ENCODE measurements at regions not wholly inside any gene's neighbourhood (a gene's known extent, or its start where the extent isn't known, plus 50 kb on each side); places are given as distances from the start of the nearest gene placed in this dataset.

DNA sequence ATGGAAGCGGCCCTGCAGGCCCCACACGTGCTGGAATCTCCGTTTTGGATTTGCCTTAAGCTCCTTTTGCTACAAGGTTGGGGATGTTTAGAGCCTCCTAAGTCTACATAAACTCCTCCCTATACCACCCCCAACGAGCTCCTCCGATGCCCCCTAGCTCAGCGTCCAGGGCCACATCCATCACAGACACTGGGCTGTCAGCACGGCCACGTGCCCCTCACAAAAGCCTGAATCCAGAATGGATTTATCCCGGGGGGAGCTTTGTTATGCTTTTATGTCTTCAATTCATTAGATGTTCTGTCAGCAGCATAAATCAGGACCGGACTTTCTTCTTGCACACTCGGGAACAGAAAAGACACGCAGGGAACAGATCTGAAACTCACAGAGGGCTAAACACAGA, 52.6 kb upstream of the CD82 start:
- intact Hi-C loops (cut with DNase I): no loop called here
- no peak overlapping the region for H3K4me3 ChIP-seq
- TF ChIP-seq CTCF (IDR thresholded peaks at IDR 0.05): no peak
- H3K4me1 ChIP-seq: no peaks in the 10 kb centered on the region
- H3K27ac ChIP-seq: no peak overlapping the region
- no peaks in the 10 kb centered on the region for H3K36me3 ChIP-seq
- no peak for DNase-seq (ENCODE audit: low spot score in 2 of 2)
- no peaks in the 10 kb centered on the region for H3K9me3 ChIP-seq
- no peaks in the 10 kb centered on the region for H3K27me3 ChIP-seq

DNA sequence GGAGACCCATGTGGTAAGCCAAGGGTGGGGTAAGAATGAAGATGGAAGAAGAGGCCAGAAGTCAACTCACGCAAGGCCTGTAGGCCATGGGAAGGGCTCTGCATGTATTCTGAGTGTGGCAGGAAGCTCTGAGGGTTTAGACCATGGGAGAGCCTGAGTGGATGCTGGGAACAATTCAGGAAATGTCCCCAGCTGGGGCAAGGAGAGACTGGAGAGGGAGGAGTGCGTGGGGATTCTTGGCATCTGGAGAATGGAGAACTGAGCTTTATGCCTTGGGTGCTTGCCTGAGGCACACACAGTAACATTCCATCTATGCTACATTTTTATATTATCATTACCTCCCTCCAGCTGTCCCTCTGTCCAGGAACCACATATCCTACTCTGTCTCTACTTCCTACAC, 50.4 kb upstream of the CD82 start:
- H3K36me3 ChIP-seq: no peaks in the 10 kb centered on the region
- no peak for DNase-seq (ENCODE audit: low spot score in 2 of 2)
- intact Hi-C loops (cut with DNase I): no loop called here
- H3K4me1 ChIP-seq: no peaks in the 10 kb centered on the region
- H3K4me3 ChIP-seq: no peak overlapping the region
- no peaks in the 10 kb centered on the region for H3K9me3 ChIP-seq
- TF ChIP-seq CTCF (IDR thresholded peaks at IDR 0.05): no peak
- H3K27me3 ChIP-seq: no peaks in the 10 kb centered on the region
- H3K27ac ChIP-seq: no peak overlapping the region

All from ascending aorta (tissue), 2 donors.